ENCODE measurements at regions not wholly inside any gene's neighbourhood (a gene's known extent, or its start where the extent isn't known, plus 50 kb on each side); places are given as distances from the start of the nearest gene placed in this dataset.

DNA sequence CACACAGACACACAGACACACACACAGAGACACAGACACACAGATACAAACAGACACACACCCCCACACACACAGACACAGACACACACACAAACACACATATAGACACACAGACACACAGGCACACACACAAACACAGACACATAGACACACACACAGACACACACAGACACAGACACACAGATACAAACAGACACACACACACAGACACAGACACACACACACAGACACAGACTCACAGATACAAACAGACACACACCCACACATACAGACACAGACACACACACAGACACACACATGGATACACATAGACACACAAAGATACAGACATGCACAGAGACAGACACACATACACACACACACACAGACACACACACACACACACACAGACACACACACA, 174.5 kb downstream of the URI1 start:
- TF ChIP-seq, protein P1, sequence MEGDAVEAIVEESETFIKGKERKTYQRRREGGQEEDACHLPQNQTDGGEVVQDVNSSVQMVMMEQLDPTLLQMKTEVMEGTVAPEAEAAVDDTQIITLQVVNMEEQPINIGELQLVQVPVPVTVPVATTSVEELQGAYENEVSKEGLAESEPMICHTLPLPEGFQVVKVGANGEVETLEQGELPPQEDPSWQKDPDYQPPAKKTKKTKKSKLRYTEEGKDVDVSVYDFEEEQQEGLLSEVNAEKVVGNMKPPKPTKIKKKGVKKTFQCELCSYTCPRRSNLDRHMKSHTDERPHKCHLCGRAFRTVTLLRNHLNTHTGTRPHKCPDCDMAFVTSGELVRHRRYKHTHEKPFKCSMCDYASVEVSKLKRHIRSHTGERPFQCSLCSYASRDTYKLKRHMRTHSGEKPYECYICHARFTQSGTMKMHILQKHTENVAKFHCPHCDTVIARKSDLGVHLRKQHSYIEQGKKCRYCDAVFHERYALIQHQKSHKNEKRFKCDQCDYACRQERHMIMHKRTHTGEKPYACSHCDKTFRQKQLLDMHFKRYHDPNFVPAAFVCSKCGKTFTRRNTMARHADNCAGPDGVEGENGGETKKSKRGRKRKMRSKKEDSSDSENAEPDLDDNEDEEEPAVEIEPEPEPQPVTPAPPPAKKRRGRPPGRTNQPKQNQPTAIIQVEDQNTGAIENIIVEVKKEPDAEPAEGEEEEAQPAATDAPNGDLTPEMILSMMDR (IDR thresholded peaks at IDR 0.05 in 8 of 11, conservative IDR thresholded peaks at IDR 0.05 in 3 of 11), result no peak
- TF ChIP-seq POLR2A (IDR thresholded peaks at IDR 0.05), result no peak
- no peak for TF ChIP-seq POLR2AphosphoS5 (IDR thresholded peaks at IDR 0.05)
